ENCODE measurements at regions not wholly inside any gene's neighbourhood (a gene's known extent, or its start where the extent isn't known, plus 50 kb on each side); places are given as distances from the start of the nearest gene placed in this dataset.
"Not testable (repeated sequence)": the region's sequence is repeated elsewhere in the genome, so short reads cannot be mapped to it uniquely, and the experiment has no call there.

DNA sequence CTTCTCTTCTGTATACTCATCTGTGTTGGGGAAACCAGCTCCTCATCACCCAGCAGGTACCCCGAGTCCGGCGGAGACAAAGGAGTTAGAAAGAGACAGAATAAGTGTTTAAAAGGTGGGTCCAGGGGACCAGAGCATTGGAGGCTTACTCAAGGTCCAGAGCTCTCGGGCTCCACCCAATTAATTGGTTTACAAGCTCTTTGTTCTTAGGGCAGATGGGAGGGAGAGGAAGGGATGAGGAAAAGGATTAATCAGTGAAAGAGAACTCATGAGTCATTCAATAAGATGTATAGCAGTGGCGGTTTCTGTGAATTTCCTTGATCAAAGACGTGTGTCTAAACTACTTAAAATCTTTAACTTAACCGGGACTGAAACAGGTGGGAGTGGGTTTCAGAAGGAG lies 192.0 kb upstream of the MALRD1 start:
- H3K79me2 ChIP-seq (ENCODE audit: control insufficient read depth, insufficient read depth, low read length); H3K9ac ChIP-seq (ENCODE audit: low read length); H3K79me1 ChIP-seq (ENCODE audit: low read length); H2BK15ac ChIP-seq (replicated peaks; ENCODE audit: low read depth); H2BK5ac ChIP-seq (ENCODE audit: low read length); H2BK120ac ChIP-seq (ENCODE audit: low read depth, low read length); H3K4ac ChIP-seq (ENCODE audit: low read depth, low read length); H3K36me3 ChIP-seq (ENCODE audit: control insufficient read depth, insufficient read depth, low read length); H3K56ac ChIP-seq (ENCODE audit: low read length); H3K4me3 ChIP-seq (ENCODE audit: low read length); H3K27me3 ChIP-seq (ENCODE audit: insufficient read depth, low read length, poor library complexity); H4K8ac ChIP-seq (ENCODE audit: low read depth, low read length); H2AK5ac ChIP-seq (ENCODE audit: low read length); DNase-seq; H3K23ac ChIP-seq (ENCODE audit: low read length); H3K4me2 ChIP-seq (ENCODE audit: low read length); H4K5ac ChIP-seq (ENCODE audit: low read length); H3K27ac ChIP-seq (ENCODE audit: low read depth, low read length); H3K4me1 ChIP-seq (ENCODE audit: control insufficient read depth, low read depth, low read length); H3K18ac ChIP-seq (ENCODE audit: low read length): not testable (repeated sequence)
- no CpG with 5 or more reads among the region's 7 CpGs for WGBS (ENCODE audit: extremely low coverage, insufficient coverage, low lambda C conversion rate)

DNA sequence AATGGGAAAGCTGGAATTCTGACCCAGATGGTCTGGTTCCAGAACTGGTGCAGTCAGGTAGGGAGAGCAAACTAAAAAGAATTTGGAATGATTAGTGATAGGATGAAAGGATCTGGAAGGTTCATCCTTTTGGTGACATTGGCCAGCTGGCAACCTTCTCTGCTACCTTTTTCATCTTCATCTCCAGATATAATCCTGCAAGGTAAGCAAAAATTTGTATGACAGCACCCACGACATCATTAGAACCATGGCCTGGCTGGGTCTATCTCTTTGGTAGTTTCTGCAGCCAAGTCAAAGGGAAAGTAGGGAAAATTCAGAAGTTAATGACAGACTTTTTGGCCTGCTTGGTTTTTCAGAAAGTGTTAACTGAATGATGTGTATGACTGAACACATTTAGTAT lies 188.9 kb upstream of the MALRD1 start:
- H3K4me2 ChIP-seq (ENCODE audit: low read length): no peak overlapping the region
- H3K36me3 ChIP-seq (ENCODE audit: control insufficient read depth, insufficient read depth, low read length): no peaks in the 10 kb centered on the region
- H3K9ac ChIP-seq (ENCODE audit: low read length): no peak overlapping the region
- WGBS (ENCODE audit: extremely low coverage, insufficient coverage, low lambda C conversion rate): no CpG with 5 or more reads among the region's 1 CpG
- no peak overlapping the region for H2BK120ac ChIP-seq (ENCODE audit: low read depth, low read length)
- H3K4me3 ChIP-seq (ENCODE audit: low read length): no peak overlapping the region
- H3K27me3 ChIP-seq (ENCODE audit: insufficient read depth, low read length, poor library complexity): no peaks in the 10 kb centered on the region
- H3K23ac ChIP-seq (ENCODE audit: low read length): no peak overlapping the region
- no peak overlapping the region for H3K4ac ChIP-seq (ENCODE audit: low read depth, low read length)
- H2AK5ac ChIP-seq (ENCODE audit: low read length): no peak overlapping the region
- H3K56ac ChIP-seq (ENCODE audit: low read length): no peak overlapping the region
- H3K79me1 ChIP-seq (ENCODE audit: low read length): no peaks in the 10 kb centered on the region
- no peak overlapping the region for H3K27ac ChIP-seq (ENCODE audit: low read depth, low read length)
- H3K79me2 ChIP-seq (ENCODE audit: control insufficient read depth, insufficient read depth, low read length): no peaks in the 10 kb centered on the region
- no peak overlapping the region for H2BK15ac ChIP-seq (replicated peaks; ENCODE audit: low read depth)
- H2BK5ac ChIP-seq (ENCODE audit: low read length): no peak overlapping the region
- no peak overlapping the region for H4K8ac ChIP-seq (ENCODE audit: low read depth, low read length)
- no peaks in the 10 kb centered on the region for H3K4me1 ChIP-seq (ENCODE audit: control insufficient read depth, low read depth, low read length)
- H4K5ac ChIP-seq (ENCODE audit: low read length): no peak overlapping the region
- no peak overlapping the region for H3K18ac ChIP-seq (ENCODE audit: low read length)
- DNase-seq: no peak

DNA sequence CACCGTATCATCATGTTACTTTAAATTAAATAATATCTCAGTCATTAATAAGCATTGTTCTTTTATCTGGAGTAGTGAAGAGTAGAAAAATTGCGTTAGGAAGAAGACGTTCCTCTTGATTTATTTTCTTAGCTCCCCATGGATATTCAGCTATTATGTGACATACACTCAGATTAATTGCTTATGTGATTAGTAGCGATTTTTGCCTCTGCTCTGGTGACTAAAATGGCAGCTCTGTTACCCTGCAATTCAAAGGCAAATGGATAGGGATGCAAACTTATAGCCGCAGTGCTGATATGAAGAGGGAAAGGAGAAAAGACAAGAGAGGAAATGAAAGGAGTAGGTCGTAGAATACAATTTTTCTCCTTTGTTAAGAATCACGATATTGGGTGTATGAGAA lies 188.4 kb upstream of the MALRD1 start:
- no peaks in the 10 kb centered on the region for H3K4me1 ChIP-seq (ENCODE audit: control insufficient read depth, low read depth, low read length)
- H4K8ac ChIP-seq (ENCODE audit: low read depth, low read length): no peak overlapping the region
- no peak overlapping the region for H3K4ac ChIP-seq (ENCODE audit: low read depth, low read length)
- no peak overlapping the region for H3K4me3 ChIP-seq (ENCODE audit: low read length)
- no peak overlapping the region for H2BK5ac ChIP-seq (ENCODE audit: low read length)
- no peak for DNase-seq
- no CpG with 5 or more reads among the region's 7 CpGs for WGBS (ENCODE audit: extremely low coverage, insufficient coverage, low lambda C conversion rate)
- no peaks in the 10 kb centered on the region for H3K79me1 ChIP-seq (ENCODE audit: low read length)
- H3K4me2 ChIP-seq (ENCODE audit: low read length): no peak overlapping the region
- no peak overlapping the region for H2BK15ac ChIP-seq (replicated peaks; ENCODE audit: low read depth)
- no peak overlapping the region for H3K23ac ChIP-seq (ENCODE audit: low read length)
- H2BK120ac ChIP-seq (ENCODE audit: low read depth, low read length): no peak overlapping the region
- H3K27me3 ChIP-seq (ENCODE audit: insufficient read depth, low read length, poor library complexity): no peaks in the 10 kb centered on the region
- no peak overlapping the region for H4K5ac ChIP-seq (ENCODE audit: low read length)
- no peaks in the 10 kb centered on the region for H3K36me3 ChIP-seq (ENCODE audit: control insufficient read depth, insufficient read depth, low read length)
- H3K18ac ChIP-seq (ENCODE audit: low read length): no peak overlapping the region
- H3K56ac ChIP-seq (ENCODE audit: low read length): no peak overlapping the region
- H3K79me2 ChIP-seq (ENCODE audit: control insufficient read depth, insufficient read depth, low read length): no peaks in the 10 kb centered on the region
- no peak overlapping the region for H3K27ac ChIP-seq (ENCODE audit: low read depth, low read length)
- no peak overlapping the region for H2AK5ac ChIP-seq (ENCODE audit: low read length)
- H3K9ac ChIP-seq (ENCODE audit: low read length): no peak overlapping the region

DNA sequence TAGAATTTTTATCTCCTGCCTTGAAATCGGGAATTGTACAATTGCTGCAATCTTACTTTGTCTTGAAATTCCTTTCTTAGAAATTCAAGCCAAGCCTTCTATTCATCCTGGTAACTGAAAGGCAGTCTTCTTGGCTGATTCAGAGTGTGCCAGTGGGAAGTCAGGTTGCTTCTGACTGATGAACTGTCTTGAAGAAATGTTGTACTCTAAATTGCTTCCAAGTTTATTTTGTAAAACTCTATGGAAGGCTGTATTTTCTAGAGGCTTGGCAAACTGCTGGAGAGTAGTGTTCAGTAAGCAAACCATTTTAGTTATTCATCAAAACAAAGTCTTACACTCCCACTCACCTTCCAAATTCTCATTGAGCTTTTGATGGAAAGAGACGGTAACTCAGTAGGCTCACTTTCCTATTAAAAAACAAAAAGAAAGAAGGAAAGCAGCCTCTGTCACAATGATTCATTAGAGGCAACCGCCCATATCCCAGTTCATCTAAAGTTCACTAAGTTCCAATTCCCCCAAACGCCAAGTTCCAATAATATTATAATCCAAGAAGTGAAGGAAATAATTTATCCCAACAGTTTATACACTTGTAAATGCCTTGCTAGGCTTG lies 187.9 kb upstream of the MALRD1 start:
- no CpG with 5 or more reads among the region's 4 CpGs for WGBS (ENCODE audit: extremely low coverage, insufficient coverage, low lambda C conversion rate)
- Histone ChIP-seq H3K27me3 (ENCODE audit: insufficient read depth, low read length, poor library complexity) (no peaks in the 10 kb centered on the region), H2BK15ac (replicated peaks; ENCODE audit: low read depth) (no peak overlapping the region), H3K4me3 (ENCODE audit: low read length) (no peak overlapping the region), H3K4me1 (ENCODE audit: control insufficient read depth, low read depth, low read length) (no peaks in the 10 kb centered on the region), H2AK5ac (ENCODE audit: low read length) (no peak overlapping the region), H3K4ac (ENCODE audit: low read depth, low read length) (no peak overlapping the region), H2BK120ac (ENCODE audit: low read depth, low read length) (no peak overlapping the region), H3K79me2 (ENCODE audit: control insufficient read depth, insufficient read depth, low read length) (no peaks in the 10 kb centered on the region), H3K79me1 (ENCODE audit: low read length) (no peaks in the 10 kb centered on the region), H3K56ac (ENCODE audit: low read length) (no peak overlapping the region), H3K27ac (ENCODE audit: low read depth, low read length) (no peak overlapping the region), H4K8ac (ENCODE audit: low read depth, low read length) (no peak overlapping the region), H3K36me3 (ENCODE audit: control insufficient read depth, insufficient read depth, low read length) (no peaks in the 10 kb centered on the region), H4K5ac (ENCODE audit: low read length) (no peak overlapping the region), H3K23ac (ENCODE audit: low read length) (no peak overlapping the region), H2BK5ac (ENCODE audit: low read length) (no peak overlapping the region), H3K9ac (ENCODE audit: low read length) (no peak overlapping the region), H3K18ac (ENCODE audit: low read length) (no peak overlapping the region), H3K4me2 (ENCODE audit: low read length) (no peak overlapping the region)
- DNase-seq: no peak

DNA sequence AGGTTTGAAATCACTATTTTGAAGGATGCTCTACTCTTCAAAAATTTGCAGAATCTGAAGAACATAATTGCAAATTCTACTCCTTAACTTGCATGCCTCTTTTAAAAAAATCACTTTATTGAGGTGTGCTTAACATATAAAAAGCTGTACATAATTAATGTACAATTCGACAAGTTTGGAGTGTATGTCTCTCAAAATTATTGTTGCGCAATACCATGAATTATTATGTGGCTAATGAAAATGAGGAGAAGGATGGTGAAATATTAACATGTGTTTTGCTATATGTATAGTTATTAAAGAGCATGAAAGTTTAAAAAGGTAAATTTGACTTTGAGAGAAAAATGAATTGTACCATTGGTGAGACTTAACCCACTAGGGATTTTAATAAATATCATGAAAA lies 187.2 kb upstream of the MALRD1 start:
- Histone ChIP-seq H3K79me2 (ENCODE audit: control insufficient read depth, insufficient read depth, low read length) (no peaks in the 10 kb centered on the region), H3K27ac (ENCODE audit: low read depth, low read length) (no peak overlapping the region), H3K4me3 (ENCODE audit: low read length) (no peak overlapping the region), H3K79me1 (ENCODE audit: low read length) (no peaks in the 10 kb centered on the region), H2BK15ac (replicated peaks; ENCODE audit: low read depth) (no peak overlapping the region), H4K5ac (ENCODE audit: low read length) (no peak overlapping the region), H2AK5ac (ENCODE audit: low read length) (no peak overlapping the region), H3K18ac (ENCODE audit: low read length) (no peak overlapping the region), H3K36me3 (ENCODE audit: control insufficient read depth, insufficient read depth, low read length) (no peaks in the 10 kb centered on the region), H4K8ac (ENCODE audit: low read depth, low read length) (no peak overlapping the region), H3K9ac (ENCODE audit: low read length) (no peak overlapping the region), H3K4me2 (ENCODE audit: low read length) (no peak overlapping the region), H3K4ac (ENCODE audit: low read depth, low read length) (no peak overlapping the region), H3K56ac (ENCODE audit: low read length) (no peak overlapping the region), H3K4me1 (ENCODE audit: control insufficient read depth, low read depth, low read length) (no peaks in the 10 kb centered on the region), H3K23ac (ENCODE audit: low read length) (no peak overlapping the region), H2BK120ac (ENCODE audit: low read depth, low read length) (no peak overlapping the region), H3K27me3 (ENCODE audit: insufficient read depth, low read length, poor library complexity) (no peaks in the 10 kb centered on the region), H2BK5ac (ENCODE audit: low read length) (no peak overlapping the region)
- no peak for DNase-seq
- no CpG with 5 or more reads among the region's 2 CpGs for WGBS (ENCODE audit: extremely low coverage, insufficient coverage, low lambda C conversion rate)

DNA sequence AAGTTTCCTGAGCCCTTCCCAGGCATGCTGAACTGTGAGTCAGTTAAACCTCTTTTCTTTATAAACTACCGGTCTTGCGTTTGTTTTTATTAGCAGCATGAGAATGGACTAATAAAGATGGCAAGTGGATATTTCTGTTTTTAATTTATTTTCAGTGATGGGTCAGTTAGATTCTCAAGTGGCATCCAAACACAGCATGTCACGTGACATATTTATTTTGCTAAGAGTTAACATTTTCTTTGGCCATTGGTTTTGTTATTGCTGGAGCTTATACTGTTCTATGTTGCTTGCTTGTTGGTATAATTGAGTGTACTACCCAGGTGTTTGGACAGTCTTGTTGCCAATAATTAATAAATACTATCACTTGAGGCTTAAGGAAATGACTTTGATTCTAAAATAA lies 181.7 kb upstream of the MALRD1 start:
- H3K23ac ChIP-seq (ENCODE audit: low read length): no peak overlapping the region
- H3K79me2 ChIP-seq (ENCODE audit: control insufficient read depth, insufficient read depth, low read length): no peaks in the 10 kb centered on the region
- H3K56ac ChIP-seq (ENCODE audit: low read length): no peak overlapping the region
- H3K4ac ChIP-seq (ENCODE audit: low read depth, low read length): no peak overlapping the region
- no peak overlapping the region for H3K18ac ChIP-seq (ENCODE audit: low read length)
- no peak overlapping the region for H4K8ac ChIP-seq (ENCODE audit: low read depth, low read length)
- H3K4me3 ChIP-seq (ENCODE audit: low read length): no peak overlapping the region
- no peak overlapping the region for H3K9ac ChIP-seq (ENCODE audit: low read length)
- H3K27ac ChIP-seq (ENCODE audit: low read depth, low read length): no peak overlapping the region
- H2BK15ac ChIP-seq (replicated peaks; ENCODE audit: low read depth): no peak overlapping the region
- no peak overlapping the region for H4K5ac ChIP-seq (ENCODE audit: low read length)
- no peaks in the 10 kb centered on the region for H3K36me3 ChIP-seq (ENCODE audit: control insufficient read depth, insufficient read depth, low read length)
- H3K27me3 ChIP-seq (ENCODE audit: insufficient read depth, low read length, poor library complexity): no peaks in the 10 kb centered on the region
- H2BK5ac ChIP-seq (ENCODE audit: low read length): no peak overlapping the region
- no peaks in the 10 kb centered on the region for H3K79me1 ChIP-seq (ENCODE audit: low read length)
- H2AK5ac ChIP-seq (ENCODE audit: low read length): no peak overlapping the region
- no peak overlapping the region for H3K4me2 ChIP-seq (ENCODE audit: low read length)
- WGBS (ENCODE audit: extremely low coverage, insufficient coverage, low lambda C conversion rate): no CpG with 5 or more reads among the region's 3 CpGs
- DNase-seq: no peak
- H3K4me1 ChIP-seq (ENCODE audit: control insufficient read depth, low read depth, low read length): no peaks in the 10 kb centered on the region
- H2BK120ac ChIP-seq (ENCODE audit: low read depth, low read length): no peak overlapping the region
